Activated CD4-positive, alpha-beta T cell treated with anti-CD3 and anti-CD28 coated beads, Interleukin-2, amount 50 U/mL, for 4 hours (primary cell): ENCODE measurements at regions not wholly inside any gene's neighbourhood (a gene's known extent, or its start where the extent isn't known, plus 50 kb on each side); places are given as distances from the start of the nearest gene placed in this dataset.

ENCODE experiments used
- DNase-seq, 2 experiments: peaks; one replicate each; pipeline ENCODE4 v3.0.0-alpha.2; 2020

DNA sequence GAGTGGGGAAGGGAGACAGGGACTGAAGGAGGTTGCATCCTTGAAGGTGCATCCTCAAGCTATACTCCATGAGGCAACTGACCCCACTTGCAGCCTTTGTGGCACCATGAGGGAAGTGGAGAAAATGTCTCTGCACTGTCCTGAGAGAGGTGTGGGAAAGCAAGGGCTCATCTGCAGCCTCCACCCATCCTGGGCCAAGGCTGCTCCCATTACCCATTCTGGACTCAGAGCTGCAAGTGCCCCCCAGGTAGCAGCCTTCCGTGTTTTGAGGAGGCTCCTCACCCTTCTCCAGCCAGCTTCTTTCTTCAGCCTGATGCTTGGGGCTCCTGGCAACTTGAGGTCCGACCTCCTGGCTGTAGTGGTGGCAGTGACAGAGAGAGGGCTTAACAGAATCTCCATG lies 294.6 kb downstream of the CDH26 start:
- DNase-seq, result no peak

GRCh38 chr20:60253471-60253870 lies 295.2 kb downstream of the CDH26 start:
- DNase-seq, result no peak

DNA sequence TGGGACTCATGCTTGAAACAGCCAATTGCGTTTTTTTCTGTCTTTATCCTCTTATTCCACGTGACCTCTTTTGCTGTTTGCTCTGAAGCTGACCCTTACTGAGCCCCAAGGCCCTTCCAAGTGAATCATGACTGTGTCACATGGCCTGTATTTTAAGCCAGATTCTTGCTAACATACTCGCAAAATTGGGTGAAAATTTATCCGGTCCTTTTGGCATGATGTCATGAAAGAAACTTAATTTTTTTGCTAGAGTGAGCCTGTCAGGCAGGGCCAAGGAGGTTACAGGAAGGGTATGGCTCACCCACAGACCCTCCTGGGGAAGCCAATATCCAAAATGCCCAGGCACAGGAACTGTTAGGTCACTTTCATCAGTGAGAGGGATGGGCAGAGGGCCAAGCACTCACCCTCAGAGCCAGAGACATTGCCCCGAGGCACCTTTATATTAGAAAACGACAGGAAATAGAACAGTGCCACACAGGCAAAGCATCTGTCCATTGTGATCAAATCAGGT lies 296.7 kb downstream of the CDH26 start:
- DNase-seq, result no peak

DNA sequence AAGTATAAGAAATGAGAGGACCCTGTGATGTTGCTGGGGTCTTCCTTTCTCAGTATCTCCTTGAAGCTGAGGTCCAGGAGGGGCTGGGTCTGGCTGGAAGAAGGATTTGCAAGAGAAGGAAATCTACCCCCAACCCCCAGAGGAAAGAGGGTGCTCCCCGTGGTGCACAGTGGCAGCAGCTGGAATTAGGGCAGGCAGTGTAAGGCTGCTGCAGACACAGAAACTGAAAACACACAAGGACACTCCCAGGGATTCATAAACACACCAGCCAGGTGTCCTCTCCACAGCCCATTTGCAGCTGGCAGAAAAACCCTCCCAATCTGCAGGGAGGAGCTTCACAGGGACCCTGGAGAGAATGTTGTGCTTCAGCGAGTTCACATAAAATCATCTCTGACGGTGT lies 297.2 kb downstream of the CDH26 start:
- no peak for DNase-seq

DNA sequence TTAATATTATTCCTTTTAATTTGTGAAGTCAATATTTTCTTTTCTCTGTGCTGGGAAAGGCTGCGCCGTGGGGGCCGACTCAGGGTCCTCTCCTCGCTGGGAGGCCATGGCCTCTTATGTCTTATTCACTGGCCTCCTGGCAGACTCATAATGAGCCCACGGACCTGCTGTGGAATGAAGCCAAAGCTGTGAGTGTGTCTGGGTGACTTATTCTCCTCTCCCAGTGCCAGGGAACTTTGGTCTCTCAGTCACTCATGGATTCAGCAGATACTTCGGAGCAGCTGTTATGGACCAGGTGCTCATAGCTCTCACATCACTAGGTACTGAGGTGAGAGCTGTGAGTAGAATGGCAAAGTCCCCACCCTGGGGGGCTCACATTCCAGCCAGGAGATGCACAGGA lies 297.6 kb downstream of the CDH26 start:
- no peak for DNase-seq

DNA sequence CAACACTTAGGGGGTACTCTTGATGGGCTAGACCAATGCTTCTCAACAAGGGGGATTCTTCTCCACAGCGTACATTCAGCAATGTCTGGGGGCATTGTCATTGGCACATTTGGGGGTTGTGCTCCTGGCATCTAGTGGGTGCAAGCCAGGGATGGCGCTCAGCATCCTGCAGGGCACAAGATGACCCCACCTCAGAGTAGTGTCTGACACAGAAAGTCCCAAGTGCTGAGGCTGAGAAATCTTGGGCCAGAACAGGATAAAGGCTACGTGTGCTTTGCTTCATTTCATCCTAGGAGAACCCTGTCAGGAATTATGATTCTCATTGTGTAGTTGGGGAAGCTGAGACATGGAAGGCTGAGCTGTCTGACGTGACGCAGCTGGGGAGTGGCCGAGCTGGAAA lies 298.6 kb downstream of the CDH26 start:
- DNase-seq, result no peak

DNA sequence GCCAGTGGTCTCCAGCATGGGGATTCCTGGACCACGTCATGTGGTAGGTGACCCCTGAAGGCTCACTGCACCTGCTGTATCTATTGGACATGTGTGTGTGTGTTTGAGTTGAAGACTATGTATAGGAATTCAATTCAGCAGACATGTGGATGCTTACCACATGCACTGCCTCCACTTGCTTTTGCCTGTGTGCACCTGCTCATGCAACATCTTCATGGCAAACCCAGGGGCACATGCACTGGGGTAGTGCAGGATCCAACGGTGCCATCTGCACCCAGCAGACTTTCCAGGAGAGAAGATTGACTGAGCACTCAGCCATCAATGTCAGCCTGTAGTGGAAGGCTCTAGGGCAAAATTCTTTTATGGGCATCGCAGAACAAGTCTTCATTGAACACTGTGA lies 299.4 kb downstream of the CDH26 start:
- no peak for DNase-seq

- no peak for DNase-seq
Observed at GRCh38 chr20:60258255-60258863, 300.1 kb downstream of the CDH26 start.

DNA sequence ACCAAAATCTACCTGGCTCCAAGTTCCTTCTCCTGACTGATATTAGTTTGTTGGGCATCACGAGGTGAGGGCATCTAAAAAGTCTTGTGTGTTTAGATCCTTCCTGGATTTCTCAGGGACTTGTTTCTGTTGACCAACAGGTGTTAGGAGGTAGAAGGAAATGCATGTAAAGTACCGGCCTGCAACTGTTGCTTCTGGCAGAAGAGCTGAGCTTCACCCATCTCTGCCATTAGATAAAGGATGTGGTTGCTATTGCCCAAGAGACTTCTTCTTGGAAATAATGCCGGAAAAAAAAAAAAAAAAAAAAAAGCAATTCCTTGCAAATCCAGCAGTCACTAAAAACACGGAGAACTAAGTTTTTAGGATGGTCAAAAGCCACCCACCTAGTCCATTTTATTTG lies 303.1 kb downstream of the CDH26 start:
- no peak for DNase-seq

GRCh38 chr20:60262967-60263603 lies 304.9 kb downstream of the CDH26 start:
- DNase-seq, result peak; percentile 27 to 29

GRCh38 chr20:60263725-60264709 lies 305.8 kb downstream of the CDH26 start:
- DNase-seq, result no peak

- DNase-seq, result no peak
Observed at GRCh38 chr20:60266177-60266823, 308.1 kb downstream of the CDH26 start.

- no peak for DNase-seq
Observed at GRCh38 chr20:60268491-60268890, 310.3 kb downstream of the CDH26 start.

DNA sequence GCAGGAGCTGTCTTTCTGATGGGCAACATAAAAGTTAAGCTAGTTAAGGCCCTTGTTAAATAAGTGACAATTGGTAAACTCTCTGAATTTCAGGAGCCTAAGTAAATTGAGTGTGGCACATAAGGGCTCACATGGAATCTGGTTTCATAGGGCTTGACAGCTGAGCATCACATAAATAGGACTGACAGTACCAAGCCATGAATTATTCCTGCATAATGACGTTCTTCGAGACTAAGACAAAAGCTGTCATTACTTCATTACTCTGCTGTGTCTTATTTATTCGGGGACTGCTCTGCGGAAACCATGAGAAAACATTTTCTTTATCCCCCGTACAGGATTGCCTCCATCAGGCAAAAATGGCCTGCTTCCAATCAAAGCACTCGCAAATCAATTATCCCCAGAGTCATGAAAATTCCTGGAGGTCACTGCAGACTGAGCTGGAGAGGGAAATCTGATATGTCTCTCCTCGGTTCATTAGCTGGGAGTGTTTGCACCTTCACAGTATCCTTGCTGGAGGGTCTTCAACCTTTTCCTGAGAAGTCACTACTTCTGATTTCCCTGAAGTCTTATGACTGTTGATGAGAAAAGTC lies 311.4 kb downstream of the CDH26 start:
- DNase-seq, result no peak

DNA sequence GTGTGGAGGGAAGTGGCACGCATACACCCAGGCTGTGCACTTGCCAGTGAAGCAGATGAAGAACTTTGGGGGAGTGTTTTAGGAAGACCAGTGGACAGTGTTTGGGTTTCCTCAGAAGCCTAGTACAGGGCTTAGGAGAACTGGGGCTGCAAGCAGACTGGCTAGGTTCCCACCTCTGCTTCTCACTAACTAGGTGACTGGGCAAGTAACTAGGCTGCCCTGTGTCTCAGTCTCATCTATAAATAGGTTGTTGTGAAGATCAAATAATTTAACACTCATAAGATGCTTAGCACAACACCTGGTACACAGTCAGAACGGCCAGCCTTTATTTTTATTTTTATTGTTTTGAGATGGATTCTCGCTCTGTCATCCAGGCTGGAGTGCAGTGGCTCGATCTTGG lies 312.1 kb downstream of the CDH26 start:
- DNase-seq, result no peak

GRCh38 chr20:60271597-60271996 lies 313.4 kb downstream of the CDH26 start:
- DNase-seq, result no peak

DNA sequence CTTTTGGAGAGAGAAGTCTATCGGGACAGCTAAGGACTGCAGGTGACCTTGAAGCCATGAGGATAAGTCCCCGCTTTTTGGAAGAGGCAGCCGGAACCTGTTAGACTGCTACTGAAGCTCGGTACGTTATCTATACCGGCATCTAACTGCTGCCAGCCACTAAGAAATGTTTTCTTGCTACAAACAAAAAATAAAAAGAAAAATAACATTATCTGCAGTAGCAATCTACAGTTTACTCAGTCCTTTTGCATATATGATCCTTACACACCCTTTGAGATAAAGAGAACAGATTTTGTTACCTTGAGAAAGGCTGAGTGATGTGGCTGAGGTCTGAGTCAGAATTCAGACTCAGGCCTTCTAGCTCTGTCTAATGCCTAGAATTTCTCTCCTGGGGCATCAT lies 314.6 kb downstream of the CDH26 start:
- no peak for DNase-seq

DNA sequence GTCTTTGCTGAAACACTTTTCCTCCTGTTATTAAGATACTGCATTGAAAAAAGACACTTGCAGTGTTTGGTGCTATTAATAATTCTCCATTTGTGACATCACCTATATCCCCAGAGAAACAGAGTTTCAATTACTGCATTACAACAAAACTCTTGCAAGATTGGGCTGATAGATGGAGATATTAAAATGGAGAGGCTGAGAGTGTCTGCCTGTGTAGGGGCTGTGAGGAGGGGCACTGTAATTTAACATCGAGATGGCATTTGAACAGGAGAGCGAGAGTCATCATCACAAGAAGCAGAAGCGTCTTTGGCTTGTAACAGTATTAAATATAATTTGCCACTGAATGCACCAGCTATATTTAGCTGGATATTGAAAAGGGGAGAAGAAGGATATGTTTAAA lies 316.5 kb downstream of the CDH26 start:
- no peak for DNase-seq

- DNase-seq, result no peak
Observed at GRCh38 chr20:60281295-60281694, 323.1 kb downstream of the CDH26 start.

- no peak for DNase-seq
Observed at GRCh38 chr20:60283281-60283680, 325.1 kb downstream of the CDH26 start.

- no peak for DNase-seq
Observed at GRCh38 chr20:60286764-60287163, 328.5 kb downstream of the CDH26 start.

GRCh38 chr20:60288945-60289344 lies 330.7 kb downstream of the CDH26 start:
- no peak for DNase-seq
